C4-2B (cell line): ENCODE measurements at regions not wholly inside any gene's neighbourhood (a gene's known extent, or its start where the extent isn't known, plus 50 kb on each side); places are given as distances from the start of the nearest gene placed in this dataset.

Experiments
- CTCF ChIP-seq: fragments of 450-650 bp; conservative IDR thresholded peaks from 2 replicates; pipeline ENCODE4 v1.5.1; 2017; ENCODE audit warnings: mild to moderate bottlenecking
- ZFX ChIP-seq: fragments of 450-650 bp; IDR thresholded peaks from 2 replicates; pipeline ENCODE4 v1.6.1; 2017

GRCh38 chr18:61079714-61080113 lies 253.5 kb upstream of the CDH20 start:
- no peak for TF ChIP-seq CTCF
- no peak for TF ChIP-seq ZFX
